HCT116 (cell line): ENCODE measurements at regions not wholly inside any gene's neighbourhood (a gene's known extent, or its start where the extent isn't known, plus 50 kb on each side); places are given as distances from the start of the nearest gene placed in this dataset.

Experiments used
- ATAC-seq: fragments of 200-7000 bp; cut with Tn5 transposase; 2 replicates; pipeline ENCODE4 v1.9.1; 2020; ENCODE audit warnings: mild to moderate bottlenecking, moderate library complexity
- BruUV-seq: library from RNA; stranded (reverse); fragments of 400-500 nt; replicated peaks from 2 replicates; lab custom pipeline; 2021; lab: Mats Ljungman, UMichigan
- CTCF ChIA-PET: fragments of 300-600 bp; sonication (Branson Sonifier 250); formaldehyde crosslinking; loops from one replicate; lab custom pipeline; 2021; ENCODE audit warnings: antibody characterized with exemption; lab: Charles Lee
- POLR2A ChIA-PET: fragments of 300-600, 350-600 bp; sonication (Branson Sonifier 250); formaldehyde crosslinking; loops from one replicate; lab custom pipeline; 2021; ENCODE audit warnings: antibody characterized with exemption; lab: Charles Lee
- RAD21 ChIA-PET, 2 experiments: fragments of 300-600 bp; sonication (Branson Sonifier 250); formaldehyde crosslinking; loops; one replicate each; lab custom pipeline; 2023; ENCODE audit warnings: low total read pairs in 2 of 2; ENCODE audit not compliant: uncharacterized antibody in 2 of 2, unreplicated experiment in 2 of 2, low non-redundant PET in 1 of 2; lab: Charles Lee
- DNase-seq: peaks from one replicate; pipeline ENCODE4 v3.0.0-alpha.2; 2010; ENCODE audit warnings: low read depth, low spot score
- H2AFZ ChIP-seq: fragments of 200-600 bp; shearing (Covaris generic), sonication (generic); 2 replicates; pipeline ENCODE4 v1.6.1; 2017; ENCODE audit warnings: low read depth, mixed run types, mixed read lengths, antibody characterized with exemption, low read length; ENCODE audit not compliant: poor library complexity, severe bottlenecking
- H3K27ac ChIP-seq: 2 replicates; pipeline ENCODE4 v1.5.1; 2012; ENCODE audit warnings: low read depth, low read length
- H3K27me3 ChIP-seq: fragments of 200-600 bp; sonication (generic); 2 replicates; pipeline ENCODE4 v1.6.1; 2016; ENCODE audit warnings: mixed run types, low read length, mixed read lengths; ENCODE audit not compliant: insufficient read depth
- H3K36me3 ChIP-seq, 2 experiments: fragments of 200-500 bp in 1 of 2; fragments of 200-600 bp in 1 of 2; sonication (Bioruptor generic) in 1 of 2; sonication (generic) in 1 of 2; 2 replicates each; pipeline versions ENCODE4 v1.5.1 to v1.6.1; 2014 to 2016; ENCODE audit warnings: low read length in 2 of 2, inconsistent platforms in 1 of 2, mixed read lengths in 1 of 2, mixed run types in 1 of 2; ENCODE audit not compliant: insufficient read depth in 2 of 2, control insufficient read depth in 1 of 2
- H3K4me1 ChIP-seq, 2 experiments: fragments of 200-600 bp in 1 of 2; sonication (generic) in 1 of 2; 2 replicates each; pipeline versions ENCODE4 v1.5.1 to v1.6.1; 2012 to 2017; ENCODE audit warnings: low read length in 2 of 2, inconsistent platforms in 1 of 2, mild to moderate bottlenecking in 1 of 2, mixed read lengths in 1 of 2, mixed run types in 1 of 2, moderate library complexity in 1 of 2; ENCODE audit not compliant: insufficient read depth in 2 of 2, control insufficient read depth in 1 of 2
- H3K4me2 ChIP-seq: fragments of 200-600 bp; sonication (generic); 2 replicates; pipeline ENCODE4 v1.6.1; 2017; ENCODE audit warnings: mixed run types, low read length, mixed read lengths
- H3K4me3 ChIP-seq, 2 experiments: fragments of 200-600 bp in 1 of 2; sonication (generic) in 1 of 2; replicated peaks in 1 of 2; 2 replicates each; pipeline ENCODE4 v1.5.1; 2011 to 2016; ENCODE audit warnings: low read length in 2 of 2, control low read depth in 1 of 2, low read depth in 1 of 2, mild to moderate bottlenecking in 1 of 2, mixed read lengths in 1 of 2, mixed run types in 1 of 2
- H3K79me2 ChIP-seq: fragments of 200-600 bp; sonication (generic); 2 replicates; pipeline ENCODE4 v1.6.1; 2017; ENCODE audit warnings: mild to moderate bottlenecking, mixed run types, low read length, moderate library complexity, mixed read lengths; ENCODE audit not compliant: insufficient read depth
- H3K9ac ChIP-seq: fragments of 200-600 bp; sonication (generic); 2 replicates; pipeline ENCODE4 v1.6.1; 2016; ENCODE audit warnings: low read length, mixed read lengths
- H3K9me2 ChIP-seq: fragments of 200-600 bp; sonication (generic), shearing (Covaris generic); 2 replicates; pipeline ENCODE4 v1.6.1; 2017; ENCODE audit warnings: mixed run types, mild to moderate bottlenecking, moderate library complexity; ENCODE audit not compliant: insufficient read depth
- H3K9me3 ChIP-seq, 2 experiments: fragments of 200-500 bp in 1 of 2; fragments of 200-600 bp in 1 of 2; sonication (Bioruptor generic) in 1 of 2; sonication (generic) in 1 of 2; 2 replicates each; pipeline ENCODE4 v1.6.1; 2014 to 2017; ENCODE audit warnings: low read length in 2 of 2, mixed read lengths in 2 of 2, inconsistent platforms in 1 of 2, low read depth in 1 of 2, mild to moderate bottlenecking in 1 of 2, mixed run types in 1 of 2, moderate library complexity in 1 of 2; ENCODE audit not compliant: control insufficient read depth in 1 of 2, insufficient read depth in 1 of 2
- H4K20me1 ChIP-seq: fragments of 200-600 bp; sonication (generic), shearing (Covaris generic); 2 replicates; pipeline ENCODE4 v1.6.1; 2017; ENCODE audit warnings: mixed run types, mild to moderate bottlenecking, moderate library complexity; ENCODE audit not compliant: insufficient read depth
- ATF3 ChIP-seq: IDR thresholded peaks from 2 replicates; pipeline ENCODE4 v1.6.1; 2012
- CBX3 ChIP-seq: IDR thresholded peaks from 2 replicates; pipeline ENCODE4 v1.6.1; 2012; ENCODE audit warnings: low read depth
- CEBPB ChIP-seq: IDR thresholded peaks from 2 replicates; pipeline ENCODE4 v1.6.1; 2012; ENCODE audit warnings: low read depth
- EGR1 ChIP-seq: IDR thresholded peaks from 2 replicates; pipeline ENCODE4 v1.6.1; 2012; ENCODE audit warnings: low read depth
- ELF1 ChIP-seq: IDR thresholded peaks from 2 replicates; pipeline ENCODE4 v1.6.1; 2012; ENCODE audit warnings: low read depth, borderline replicate concordance
- EZH2 ChIP-seq: fragments of 200-600 bp; sonication (generic); IDR thresholded peaks from 2 replicates; pipeline ENCODE4 v1.6.1; 2017; ENCODE audit warnings: antibody characterized with exemption, mixed run types
- EZH2phosphoT487 ChIP-seq: fragments of 200-600 bp; IDR thresholded peaks from 2 replicates; pipeline ENCODE4 v1.6.1; 2018; ENCODE audit warnings: antibody characterized with exemption, borderline replicate concordance
- FOSL1 ChIP-seq: IDR thresholded peaks from 2 replicates; pipeline ENCODE4 v1.6.1; 2012; ENCODE audit warnings: low read depth
- JUND ChIP-seq: IDR thresholded peaks from 2 replicates; pipeline ENCODE4 v1.6.1; 2012
- POLR2AphosphoS5 ChIP-seq: IDR thresholded peaks from 2 replicates; pipeline ENCODE4 v1.6.1; 2011; ENCODE audit warnings: mild to moderate bottlenecking, low read depth, low read length, moderate library complexity
- RAD21 ChIP-seq: IDR thresholded peaks from 2 replicates; pipeline ENCODE4 v1.6.1; 2012; ENCODE audit warnings: low read depth, mild to moderate bottlenecking
- SIN3A ChIP-seq: IDR thresholded peaks from 2 replicates; pipeline ENCODE4 v1.6.1; 2012; ENCODE audit warnings: low read depth
- SP1 ChIP-seq: IDR thresholded peaks from 2 replicates; pipeline ENCODE4 v1.6.1; 2012; ENCODE audit warnings: low read depth
- SRF ChIP-seq: IDR thresholded peaks from 2 replicates; pipeline ENCODE4 v1.6.1; 2012; ENCODE audit warnings: low read depth
- TCF7L2 ChIP-seq: IDR thresholded peaks from 2 replicates; pipeline ENCODE4 v1.7.0; 2011; ENCODE audit warnings: borderline replicate concordance, inconsistent platforms; ENCODE audit not compliant: insufficient read depth, insufficient read length; ENCODE audit errors: extremely low read depth
- YY1 ChIP-seq: IDR thresholded peaks from 2 replicates; pipeline ENCODE4 v1.6.1; 2011; ENCODE audit warnings: low read length, low read depth, moderate library complexity, mild to moderate bottlenecking; ENCODE audit not compliant: insufficient replicate concordance; ENCODE audit errors: extremely low read depth
- ZBTB33 ChIP-seq: IDR thresholded peaks from 2 replicates; pipeline ENCODE4 v1.6.1; 2011; ENCODE audit warnings: mild to moderate bottlenecking, low read length, moderate library complexity; ENCODE audit not compliant: insufficient replicate concordance; ENCODE audit errors: extremely low read depth
- ZFX ChIP-seq: fragments of 450-650 bp; IDR thresholded peaks from 2 replicates; pipeline ENCODE4 v1.6.1; 2017
- ZNF274 ChIP-seq: fragments of 200-500 bp; sonication (Bioruptor generic); IDR thresholded peaks from 2 replicates; pipeline ENCODE4 v1.6.1; 2014; ENCODE audit warnings: mild to moderate bottlenecking, low read depth, low read length, inconsistent platforms
- intact Hi-C: fragments of 100-400 bp; cut with micrococcal nuclease; formaldehyde crosslinking; loops from 2 replicates; pipeline ENCODE4 v1.10.0; 2022
- TF ChIP-seq, protein P1 (sequence below), 3 experiments: fragments of 200-600 bp in 1 of 3; sonication (generic) in 1 of 3; IDR thresholded peaks in 2 of 3; conservative IDR thresholded peaks in 1 of 3; 2 replicates each; pipeline ENCODE4 v1.5.1; 2012 to 2017; ENCODE audit warnings: low read depth in 2 of 3, low read length in 2 of 3, antibody characterized with exemption in 1 of 3, borderline replicate concordance in 1 of 3, control low read depth in 1 of 3, mild to moderate bottlenecking in 1 of 3, mixed read lengths in 1 of 3, mixed run types in 1 of 3, moderate library complexity in 1 of 3; ENCODE audit not compliant: insufficient read depth in 1 of 3

GRCh38 chr3:195008816-195009215 lies 262.1 kb downstream of the XXYLT1 start:
- ChIA-PET CTCF (no interaction called here), RAD21 (no interaction called here), POLR2A (no interaction called here)
- Histone ChIP-seq H3K9me3 (no peaks in the 10 kb centered on the region), H2AFZ (no peak overlapping the region), H4K20me1 (no peaks in the 10 kb centered on the region), H3K36me3 (no peaks in the 10 kb centered on the region), H3K4me3 (no peak overlapping the region), H3K9ac (no peak overlapping the region), H3K4me2 (no peak overlapping the region), H3K79me2 (no peaks in the 10 kb centered on the region), H3K27ac (no peak overlapping the region), H3K9me2 (no peaks in the 10 kb centered on the region), H3K27me3 (peaks cover 32% of the 10 kb centered on the region), H3K4me1 (0 out of 4 replicates have a peak, but pooled peaks cover 0 to 4% of the 10 kb centered on the region in 2 experiments)
- intact Hi-C loops: no loop called here
- BruUV-seq: no TSS peak
- no peak for TF ChIP-seq POLR2AphosphoS5
- TF ChIP-seq ELF1: no peak
- no peak for TF ChIP-seq ZFX
- TF ChIP-seq JUND: no peak
- TF ChIP-seq SRF: no peak
- no peak for TF ChIP-seq YY1
- TF ChIP-seq TCF7L2: no peak
- no peak for TF ChIP-seq EZH2
- no peak for TF ChIP-seq RAD21
- TF ChIP-seq EGR1: no peak
- no peak for TF ChIP-seq FOSL1
- TF ChIP-seq CEBPB: no peak
- no peak for TF ChIP-seq CBX3
- no peak for TF ChIP-seq SP1
- no peak for TF ChIP-seq ZNF274
- no peak for TF ChIP-seq ZBTB33
- TF ChIP-seq, protein P1, sequence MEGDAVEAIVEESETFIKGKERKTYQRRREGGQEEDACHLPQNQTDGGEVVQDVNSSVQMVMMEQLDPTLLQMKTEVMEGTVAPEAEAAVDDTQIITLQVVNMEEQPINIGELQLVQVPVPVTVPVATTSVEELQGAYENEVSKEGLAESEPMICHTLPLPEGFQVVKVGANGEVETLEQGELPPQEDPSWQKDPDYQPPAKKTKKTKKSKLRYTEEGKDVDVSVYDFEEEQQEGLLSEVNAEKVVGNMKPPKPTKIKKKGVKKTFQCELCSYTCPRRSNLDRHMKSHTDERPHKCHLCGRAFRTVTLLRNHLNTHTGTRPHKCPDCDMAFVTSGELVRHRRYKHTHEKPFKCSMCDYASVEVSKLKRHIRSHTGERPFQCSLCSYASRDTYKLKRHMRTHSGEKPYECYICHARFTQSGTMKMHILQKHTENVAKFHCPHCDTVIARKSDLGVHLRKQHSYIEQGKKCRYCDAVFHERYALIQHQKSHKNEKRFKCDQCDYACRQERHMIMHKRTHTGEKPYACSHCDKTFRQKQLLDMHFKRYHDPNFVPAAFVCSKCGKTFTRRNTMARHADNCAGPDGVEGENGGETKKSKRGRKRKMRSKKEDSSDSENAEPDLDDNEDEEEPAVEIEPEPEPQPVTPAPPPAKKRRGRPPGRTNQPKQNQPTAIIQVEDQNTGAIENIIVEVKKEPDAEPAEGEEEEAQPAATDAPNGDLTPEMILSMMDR (IDR thresholded peaks at IDR 0.05 in 2 of 3, conservative IDR thresholded peaks at IDR 0.05 in 1 of 3; ENCODE audit: borderline replicate concordance in 1 of 3, insufficient read depth in 1 of 3, low read depth in 2 of 3, low read length in 2 of 3): no peak
- no peak for TF ChIP-seq SIN3A
- no peak for TF ChIP-seq EZH2phosphoT487
- TF ChIP-seq ATF3: no peak
- no peak for ATAC-seq
- DNase-seq: no peak
